ENCODE measurements at regions not wholly inside any gene's neighbourhood (a gene's known extent, or its start where the extent isn't known, plus 50 kb on each side); places are given as distances from the start of the nearest gene placed in this dataset.
A peak's percentile ranks its signal among the peaks of the same experiment; 100 is the strongest.

GRCh38 chr2:8000870-8001269, 681.0 kb upstream of the ID2 start:
- Histone ChIP-seq H3K4me1 (ENCODE audit: control insufficient read depth in 4 of 4, insufficient read depth in 4 of 4, low read length in 3 of 4) (no peaks in the 10 kb centered on the region), H3K27me3 (ENCODE audit: control insufficient read depth in 4 of 4, insufficient read depth in 4 of 4, low read length in 3 of 4) (no peaks in the 10 kb centered on the region), H3K27ac (ENCODE audit: low read depth in 1 of 2, low read length in 2 of 2) (no peak overlapping the region), H3K9me3 (ENCODE audit: control insufficient read depth in 4 of 4, low read length in 3 of 4) (no peaks in the 10 kb centered on the region), H3K36me3 (ENCODE audit: control insufficient read depth in 4 of 4, insufficient read depth in 3 of 4, low read depth in 1 of 4, low read length in 3 of 4) (no peaks in the 10 kb centered on the region), H3K9ac (ENCODE audit: low read depth in 1 of 2, low read length in 2 of 2) (no peak overlapping the region), H3K4me3 (ENCODE audit: low read depth in 1 of 3, low read length in 3 of 3) (no peak overlapping the region)
- no peak for TF ChIP-seq TAF1 (conservative IDR thresholded peaks at IDR 0.05)
- TF ChIP-seq GABPA (IDR thresholded peaks at IDR 0.05 in 1 of 2, conservative IDR thresholded peaks at IDR 0.05 in 1 of 2), result no peak
- TF ChIP-seq RAD21 (IDR thresholded peaks at IDR 0.05), result peak; percentile 17 to 36
- DNase-seq (ENCODE audit: low spot score), result no peak
- WGBS, result 97% methylated on average over 1 of the region's 1 CpG

GRCh38 chr2:8002765-8003393, 679.0 kb upstream of the ID2 start:
- 94% methylated on average over 8 of the region's 8 CpGs for WGBS
- Histone ChIP-seq H3K4me3 (ENCODE audit: low read depth in 1 of 3, low read length in 3 of 3) (no peak overlapping the region), H3K9ac (ENCODE audit: low read depth in 1 of 2, low read length in 2 of 2) (no peak overlapping the region), H3K4me1 (ENCODE audit: control insufficient read depth in 4 of 4, insufficient read depth in 4 of 4, low read length in 3 of 4) (no peaks in the 10 kb centered on the region), H3K36me3 (ENCODE audit: control insufficient read depth in 4 of 4, insufficient read depth in 3 of 4, low read depth in 1 of 4, low read length in 3 of 4) (no peaks in the 10 kb centered on the region), H3K27ac (ENCODE audit: low read depth in 1 of 2, low read length in 2 of 2) (no peak overlapping the region), H3K27me3 (ENCODE audit: control insufficient read depth in 4 of 4, insufficient read depth in 4 of 4, low read length in 3 of 4) (no peaks in the 10 kb centered on the region), H3K9me3 (ENCODE audit: control insufficient read depth in 4 of 4, low read length in 3 of 4) (no peaks in the 10 kb centered on the region)
- no peak for TF ChIP-seq HNF4A (conservative IDR thresholded peaks at IDR 0.05)
- DNase-seq (ENCODE audit: low spot score), result no peak

GRCh38 chr2:8003462-8004075, 678.3 kb upstream of the ID2 start:
- Histone ChIP-seq H3K9ac (ENCODE audit: low read depth in 1 of 2, low read length in 2 of 2) (no peak overlapping the region), H3K4me1 (ENCODE audit: control insufficient read depth in 4 of 4, insufficient read depth in 4 of 4, low read length in 3 of 4) (no peaks in the 10 kb centered on the region), H3K4me3 (ENCODE audit: low read depth in 1 of 3, low read length in 3 of 3) (no peak overlapping the region), H3K36me3 (ENCODE audit: control insufficient read depth in 4 of 4, insufficient read depth in 3 of 4, low read depth in 1 of 4, low read length in 3 of 4) (no peaks in the 10 kb centered on the region), H3K9me3 (ENCODE audit: control insufficient read depth in 4 of 4, low read length in 3 of 4) (no peaks in the 10 kb centered on the region), H3K27me3 (ENCODE audit: control insufficient read depth in 4 of 4, insufficient read depth in 4 of 4, low read length in 3 of 4) (no peaks in the 10 kb centered on the region), H3K27ac (ENCODE audit: low read depth in 1 of 2, low read length in 2 of 2) (no peak overlapping the region)
- DNase-seq (ENCODE audit: low spot score), result no peak
- 81% methylated on average over 13 of the region's 13 CpGs for WGBS
- no peak for TF ChIP-seq HNF4A (conservative IDR thresholded peaks at IDR 0.05)
- TF ChIP-seq REST (IDR thresholded peaks at IDR 0.05), result no peak
- TF ChIP-seq CTCF (IDR thresholded peaks at IDR 0.05; ENCODE audit: low read depth, low read length, missing input control), result no peak
